ENCODE measurements at regions not wholly inside any gene's neighbourhood (a gene's known extent, or its start where the extent isn't known, plus 50 kb on each side); places are given as distances from the start of the nearest gene placed in this dataset.
"Not testable (repeated sequence)": the region's sequence is repeated elsewhere in the genome, so short reads cannot be mapped to it uniquely, and the experiment has no call there.

DNA sequence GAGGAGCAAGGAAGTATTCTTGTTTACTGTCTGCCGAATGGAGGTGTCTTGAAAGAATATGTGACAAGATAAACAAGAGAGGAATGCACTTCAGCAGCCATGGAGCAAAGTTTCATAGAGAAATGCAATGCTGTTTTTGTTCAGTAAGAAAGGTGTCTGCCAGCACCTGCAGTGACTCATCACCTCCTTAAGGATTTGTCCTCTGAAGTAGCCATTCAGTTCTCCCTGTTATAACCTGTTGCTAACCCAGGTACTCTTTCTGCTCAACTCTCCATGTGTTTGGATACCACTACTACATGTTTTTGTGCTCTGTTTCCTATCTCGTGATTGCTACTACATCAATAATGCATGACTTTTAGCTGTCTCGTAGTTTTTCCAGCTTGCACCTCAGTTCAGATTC, 328.9 kb downstream of the CHL1 start:
- no peak for DNase-seq

DNA sequence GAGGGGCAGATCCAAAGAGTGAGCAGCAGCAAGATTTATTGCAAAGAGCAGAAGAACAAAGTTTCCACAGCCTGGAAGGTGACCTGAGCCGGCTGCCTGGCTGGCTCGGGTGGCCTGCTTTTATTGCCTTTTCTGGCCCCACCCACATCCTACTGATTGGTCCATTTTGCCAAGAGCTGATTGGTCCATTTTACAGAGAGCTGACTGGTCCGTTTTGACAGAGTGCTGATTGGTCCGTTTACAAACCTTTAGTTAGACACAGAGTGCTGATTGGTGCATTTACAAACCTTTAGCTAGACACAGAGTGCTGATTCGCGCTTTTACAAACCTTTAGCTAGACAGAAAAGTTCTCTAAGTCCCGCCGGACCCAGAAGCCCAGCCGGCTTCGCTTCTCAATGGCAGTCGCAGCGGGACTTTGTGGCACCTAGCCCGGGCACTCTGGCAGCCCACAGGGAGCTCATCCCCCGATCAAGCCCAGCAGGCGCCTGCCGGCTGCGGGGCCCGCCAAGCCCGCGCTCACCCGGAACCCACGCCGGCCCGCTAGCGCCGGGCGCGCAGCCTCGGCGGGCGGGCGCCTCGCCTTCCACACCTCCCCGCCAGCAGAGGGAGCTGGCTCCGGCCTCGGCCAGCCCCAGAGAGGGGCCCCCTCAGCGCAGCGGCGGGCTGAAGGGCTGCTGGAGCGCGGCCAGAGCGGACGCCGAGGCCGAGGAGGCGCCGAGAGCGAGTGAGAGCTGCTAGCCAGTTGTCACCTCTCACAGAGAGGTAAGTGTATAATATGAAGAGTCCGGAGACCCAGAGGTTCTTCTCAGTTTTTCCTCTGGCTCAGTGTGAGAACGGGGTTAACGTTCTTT, 339.2 kb downstream of the CHL1 start:
- no peak for DNase-seq

DNA sequence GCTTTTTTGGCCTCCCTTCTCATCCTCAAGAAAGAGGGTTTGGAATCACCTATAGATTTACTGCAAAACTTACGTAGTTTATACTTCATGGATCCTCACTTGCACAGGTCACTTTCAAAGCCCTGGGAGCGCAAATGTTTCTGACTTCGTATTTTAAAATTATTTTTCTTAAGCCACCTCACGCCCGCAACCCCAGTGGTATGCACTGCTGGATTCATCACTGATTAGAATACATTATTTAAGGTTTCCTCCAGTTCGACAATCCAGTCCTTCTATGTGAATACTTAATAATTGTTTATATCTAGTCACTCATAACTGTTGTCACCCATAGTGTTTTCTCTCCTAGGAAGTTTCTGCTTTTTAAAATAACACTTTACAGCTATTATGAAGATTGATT, 339.9 kb downstream of the CHL1 start:
- DNase-seq = no peak

DNA sequence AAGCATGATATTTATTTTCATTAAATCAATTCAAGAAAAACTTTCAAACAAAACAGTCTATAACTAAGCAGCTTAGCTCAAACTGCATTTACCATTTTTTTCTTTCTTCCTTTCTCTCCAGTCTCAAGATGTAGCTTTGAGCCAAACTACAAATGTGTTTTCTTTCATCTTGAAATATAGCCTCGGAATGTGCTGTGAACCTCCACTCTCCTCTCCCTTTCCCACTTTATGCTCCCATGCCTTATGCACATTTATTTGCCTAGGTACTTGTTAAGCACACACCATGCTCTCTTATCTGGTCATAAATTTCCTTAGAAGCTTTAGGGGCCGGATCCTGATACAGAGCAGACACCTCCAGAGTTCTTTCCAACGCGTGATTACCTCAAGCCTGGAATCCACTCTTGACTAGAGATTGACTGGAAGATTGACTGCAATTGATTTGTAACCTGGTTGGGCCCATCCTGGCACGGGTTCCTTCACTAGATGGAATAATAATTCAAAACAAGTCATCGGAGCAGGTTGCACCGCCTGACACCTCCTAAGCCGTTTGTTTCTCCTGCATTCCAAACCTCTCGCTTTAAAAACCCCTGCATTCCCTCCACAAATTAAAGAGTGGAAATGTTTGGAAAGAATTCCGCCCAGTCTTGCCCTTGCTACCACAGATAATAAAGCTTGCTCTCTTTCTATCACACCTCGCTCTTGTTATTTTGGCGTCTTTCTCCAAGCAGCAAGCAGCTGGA, 344.7 kb downstream of the CHL1 start:
- no peak for DNase-seq

DNA sequence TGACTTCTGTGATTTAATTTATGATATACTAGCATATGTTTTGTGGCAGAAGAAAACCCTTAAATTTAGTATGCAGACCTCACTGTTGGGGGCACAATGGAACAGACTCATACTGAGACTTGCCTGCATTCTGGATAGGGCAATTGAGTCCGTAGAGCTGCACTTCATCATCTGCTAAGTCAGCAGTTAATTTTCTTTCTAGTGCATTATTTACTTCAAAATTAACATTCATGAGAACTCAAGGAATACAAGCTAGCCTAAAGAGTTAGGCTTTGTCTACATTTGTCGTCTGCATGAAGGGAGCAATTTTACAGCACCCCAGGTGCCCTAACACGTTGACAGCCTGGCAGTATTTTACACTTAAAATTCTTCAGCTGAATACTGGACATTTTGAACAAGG, 345.5 kb downstream of the CHL1 start:
- no peak for DNase-seq

DNA sequence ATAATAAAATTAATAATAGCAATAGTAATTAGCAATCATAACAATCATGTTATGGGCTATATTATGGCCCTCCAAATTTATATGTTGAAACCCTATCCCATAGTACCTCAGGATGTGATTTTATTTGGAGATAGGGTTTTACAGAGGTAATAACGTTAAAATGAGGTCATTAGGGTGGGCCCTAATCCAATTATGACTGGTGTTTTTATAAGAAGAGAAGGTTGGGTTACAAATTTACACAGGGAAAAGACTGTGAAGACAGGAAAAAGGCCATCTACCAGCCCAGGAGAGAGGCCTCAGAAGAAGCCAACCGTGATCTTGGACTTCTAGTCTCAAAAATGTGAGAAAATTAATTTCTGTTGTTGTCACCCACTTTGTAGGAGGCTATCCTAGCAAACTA, 353.1 kb downstream of the CHL1 start:
- no peak for DNase-seq

DNA sequence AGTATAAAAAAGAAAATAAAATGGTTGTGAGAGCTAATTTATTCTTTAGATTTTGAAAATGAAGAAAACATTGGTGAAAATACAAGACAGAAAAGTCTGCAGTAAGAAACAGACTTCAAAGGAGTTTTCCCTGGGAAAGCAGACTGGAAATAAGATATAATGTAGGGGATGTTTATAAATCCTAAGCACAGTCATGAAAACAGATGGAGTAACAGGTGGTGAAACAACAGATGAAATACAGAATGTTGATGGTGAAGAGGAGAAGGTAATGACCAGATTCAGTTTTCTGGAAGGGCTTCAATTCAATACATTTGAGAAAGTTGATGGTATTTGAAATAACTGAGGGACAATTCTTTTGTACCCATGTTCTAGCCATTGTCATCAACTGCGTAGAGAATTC, 353.9 kb downstream of the CHL1 start:
- DNase-seq = no peak

DNA sequence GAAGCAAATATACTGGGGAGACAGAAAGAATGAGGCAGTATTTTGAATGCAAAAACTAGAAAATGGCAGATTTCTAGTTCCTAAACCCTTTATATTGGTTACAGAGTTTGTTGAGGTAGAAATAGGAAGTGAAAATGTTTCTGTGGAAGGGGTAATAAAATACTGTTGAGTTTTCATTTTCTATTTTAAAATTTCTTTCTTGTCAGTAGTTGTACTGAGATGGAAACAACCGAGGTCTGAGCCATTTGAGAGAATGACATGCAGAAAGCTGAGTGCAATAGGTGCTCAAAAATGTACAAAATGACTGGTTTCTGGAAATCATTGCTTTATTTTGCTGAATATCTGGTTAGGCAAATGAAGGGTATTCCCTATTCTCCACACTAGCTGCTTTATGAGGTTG, 361.4 kb downstream of the CHL1 start:
- no peak for DNase-seq

DNA sequence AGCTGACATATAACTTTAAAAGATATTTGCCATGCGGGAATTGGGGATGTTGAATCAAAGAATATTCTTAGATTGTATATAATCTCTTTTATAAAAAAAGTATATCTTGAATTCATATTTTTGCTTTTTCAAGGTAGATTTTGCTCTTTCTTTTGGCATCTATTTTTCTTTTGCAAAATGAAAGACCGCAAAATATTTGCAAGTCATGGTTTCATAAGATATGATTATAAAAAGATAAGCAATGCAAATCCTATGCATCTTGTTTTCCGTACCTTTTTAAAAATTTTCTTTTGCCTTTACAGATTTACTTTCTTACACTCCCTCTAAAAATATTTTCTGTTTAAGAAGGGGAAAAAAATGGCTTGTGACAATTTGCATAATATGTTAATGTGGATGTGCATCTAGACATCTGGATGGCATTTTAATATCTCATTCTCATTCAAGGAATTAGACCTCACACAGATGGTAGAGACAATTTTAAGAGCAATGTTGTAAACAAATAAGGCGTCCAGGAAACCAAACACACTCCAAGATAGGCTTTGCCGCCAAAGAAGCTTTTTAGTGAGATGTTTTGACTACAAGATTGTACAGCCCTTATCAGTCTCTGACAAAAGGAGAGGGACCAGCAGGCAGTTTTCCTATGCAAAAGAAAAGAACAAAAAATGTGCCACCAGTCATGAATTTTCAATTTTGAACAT, 371.1 kb downstream of the CHL1 start:
- DNase-seq = no peak

DNA sequence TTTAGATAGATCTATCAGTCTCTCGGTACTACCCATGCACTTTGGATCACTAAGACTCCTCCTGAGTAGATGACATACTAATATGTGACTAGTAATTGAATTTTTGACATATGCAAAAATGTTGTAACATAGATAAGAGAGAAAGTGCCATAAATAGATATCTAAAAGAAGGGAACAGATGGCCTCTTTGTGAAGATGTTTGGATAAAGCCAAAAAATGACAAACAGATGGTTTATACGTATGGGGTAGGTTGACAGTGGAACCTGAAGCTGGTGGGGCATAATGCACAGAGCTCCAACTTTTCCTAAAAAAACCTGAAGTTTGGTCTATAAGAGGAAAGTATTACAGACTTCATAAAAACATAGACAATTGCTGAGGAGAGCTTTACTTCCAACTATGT, 383.0 kb downstream of the CHL1 start:
- DNase-seq = not testable (repeated sequence)

DNA sequence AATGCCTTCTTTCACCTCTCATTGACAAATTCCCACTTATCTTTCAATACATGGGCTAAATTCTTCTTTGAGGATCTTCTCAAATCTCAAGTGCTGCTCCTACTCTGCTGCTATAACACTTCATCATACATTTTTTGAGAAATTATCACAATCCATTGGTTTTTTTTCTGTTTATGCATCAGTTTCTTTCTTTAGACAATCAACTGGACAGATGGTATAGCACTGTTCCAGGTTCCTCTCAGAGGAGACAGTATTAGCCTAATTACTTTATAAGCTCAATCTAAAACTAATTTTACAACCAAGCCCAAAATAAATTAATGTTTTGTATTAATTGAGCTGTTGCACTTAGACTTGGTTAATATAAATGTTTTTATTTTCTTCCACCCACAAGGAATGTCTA, 392.5 kb downstream of the CHL1 start:
- not testable (repeated sequence) for DNase-seq

DNA sequence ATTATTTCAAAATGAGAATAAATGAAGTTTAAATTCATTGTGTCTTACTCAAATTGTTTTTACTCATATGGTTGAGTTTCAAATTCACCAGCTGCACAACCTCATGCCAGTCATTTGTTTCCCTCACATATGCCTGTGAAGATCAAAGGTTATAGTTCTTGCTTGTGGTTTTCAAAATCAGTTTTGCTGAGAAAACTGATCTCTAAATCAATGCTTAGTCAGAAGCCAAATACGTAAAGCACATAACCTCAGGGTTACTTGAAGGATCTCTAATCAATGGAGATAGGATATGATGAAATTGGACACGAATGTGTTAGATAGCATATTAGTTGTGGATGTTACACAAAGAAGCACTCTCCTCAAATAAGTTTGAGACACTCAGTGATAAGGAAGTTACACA, 400.7 kb downstream of the CHL1 start:
- not testable (repeated sequence) for DNase-seq

DNA sequence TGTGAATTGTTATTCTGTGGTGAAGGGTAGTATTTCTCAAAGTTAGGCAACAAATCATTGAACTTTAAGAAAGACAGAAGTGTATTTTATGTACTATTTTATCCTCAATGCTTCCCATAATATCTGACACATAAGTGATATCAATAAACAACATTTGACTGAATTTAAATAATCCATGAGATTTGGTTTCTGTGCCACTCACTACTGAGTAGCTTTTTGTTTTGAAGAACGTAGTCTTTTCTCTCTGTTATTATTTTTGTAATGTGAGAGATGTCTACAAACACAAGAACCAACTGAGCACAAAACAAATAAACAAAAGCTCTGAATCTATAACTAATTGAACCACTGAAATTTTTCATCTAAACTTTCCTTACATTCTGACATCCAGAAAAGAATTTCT, 401.2 kb downstream of the CHL1 start:
- not testable (repeated sequence) for DNase-seq

DNA sequence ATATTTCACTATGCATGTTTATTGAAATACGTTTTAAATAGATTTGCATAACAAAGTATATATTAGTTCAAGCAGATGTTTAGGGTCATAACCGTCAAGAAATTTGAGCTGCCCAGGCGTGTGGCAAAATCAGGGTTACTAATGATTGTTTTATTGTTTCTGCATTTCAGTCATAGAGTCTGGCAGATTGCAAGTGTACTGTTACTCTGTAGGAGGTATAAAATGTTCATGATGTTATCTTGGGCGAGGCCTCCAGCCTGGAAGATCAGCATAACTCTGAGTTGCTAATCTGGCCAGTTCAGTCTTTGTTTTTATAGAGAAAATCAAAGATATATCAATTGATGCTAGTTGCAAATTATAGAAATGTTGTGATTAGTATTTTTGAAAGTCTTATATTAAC, 410.9 kb downstream of the CHL1 start:
- DNase-seq = not testable (repeated sequence)

DNA sequence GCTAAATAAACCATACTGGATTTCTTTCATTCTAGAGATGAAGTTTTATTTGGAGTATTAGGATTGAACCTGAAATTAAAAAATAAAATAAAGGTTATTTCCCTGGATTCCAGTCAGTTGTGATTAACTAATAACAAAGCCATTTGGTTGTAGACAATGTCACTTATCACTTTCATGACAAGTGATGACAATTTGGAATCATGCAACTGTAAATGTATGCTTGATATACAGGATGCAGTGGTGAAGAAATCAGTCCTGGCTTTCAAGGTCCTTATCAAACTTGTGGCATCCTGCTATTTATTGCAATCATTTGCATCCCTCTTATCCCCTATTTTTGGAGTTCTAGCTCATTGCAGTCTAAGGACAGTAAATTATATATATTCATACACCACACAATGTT, 425.2 kb downstream of the CHL1 start:
- DNase-seq = no peak

DNA sequence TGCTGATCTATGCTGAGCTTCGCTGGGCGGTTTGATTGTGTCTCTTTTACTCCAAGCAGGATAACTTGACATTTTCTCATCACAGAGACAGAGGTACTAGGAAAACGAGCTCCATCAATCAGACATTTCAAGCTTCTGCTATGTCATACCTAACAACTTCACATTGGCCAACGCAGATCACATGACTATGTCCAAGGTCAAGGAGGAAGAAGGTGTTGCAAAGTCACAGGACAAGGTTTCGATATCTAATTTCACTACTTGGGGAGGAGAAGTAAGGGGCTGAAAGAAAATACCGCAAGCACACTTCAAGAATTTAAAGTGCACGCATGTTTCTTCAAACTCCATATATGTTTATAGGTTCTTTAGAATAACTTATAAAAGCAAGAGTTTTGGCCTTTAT, 425.8 kb downstream of the CHL1 start:
- no peak for DNase-seq

DNA sequence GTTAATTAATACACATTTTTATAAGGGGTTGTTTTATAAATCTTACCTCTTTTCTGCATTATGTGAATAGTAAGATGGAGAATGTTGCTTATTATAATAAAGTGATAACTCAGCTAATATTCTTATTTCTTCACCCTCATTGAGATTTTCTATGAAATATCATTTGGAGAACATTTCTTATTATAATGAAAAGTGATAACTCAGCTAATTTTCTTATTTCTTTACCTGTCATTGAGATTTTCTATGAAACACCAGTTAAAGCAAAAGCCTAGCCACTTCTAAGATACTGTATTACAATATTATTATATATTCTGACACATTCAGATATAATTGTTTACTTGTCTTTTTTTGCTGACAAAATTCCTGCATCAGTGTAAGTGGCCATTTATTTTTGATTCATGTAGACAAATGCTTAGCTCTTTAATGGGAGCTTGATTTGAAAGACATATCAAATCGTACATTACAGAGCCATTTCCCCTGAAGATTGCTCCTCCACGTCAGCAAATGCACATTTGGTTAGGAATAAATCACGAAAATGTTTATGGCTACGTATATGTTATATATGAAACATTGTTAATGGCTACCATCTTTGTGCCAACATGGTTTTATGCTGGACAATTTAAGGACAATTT, 427.5 kb downstream of the CHL1 start:
- DNase-seq = no peak

DNA sequence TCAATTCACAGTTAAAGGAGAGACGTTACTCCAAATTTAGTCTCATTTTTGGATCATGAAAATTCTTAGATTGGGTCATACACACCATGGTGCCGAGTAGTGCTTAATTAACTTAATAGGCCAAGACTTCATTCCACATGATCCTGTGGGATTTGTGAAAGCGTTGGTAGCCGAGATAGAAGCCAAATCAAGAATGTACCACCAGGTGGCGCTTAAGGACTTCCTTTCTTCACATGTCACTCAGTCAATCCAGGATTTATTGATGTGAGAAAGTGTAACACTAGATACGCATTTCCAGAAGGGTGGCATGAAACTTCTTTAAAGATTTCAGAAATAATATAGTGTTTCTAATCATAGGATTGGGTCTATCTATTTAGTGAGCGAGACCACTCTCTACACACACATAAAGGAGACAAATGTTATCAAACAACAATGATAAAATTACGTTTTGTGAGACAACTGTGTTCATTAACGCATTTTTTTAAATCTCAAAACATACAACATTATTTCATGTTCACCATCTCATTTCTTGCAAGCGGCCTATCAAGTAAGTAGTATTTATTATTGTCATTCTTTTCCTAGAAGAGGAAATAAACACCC, 436.1 kb downstream of the CHL1 start:
- DNase-seq = peak; percentile 2

DNA sequence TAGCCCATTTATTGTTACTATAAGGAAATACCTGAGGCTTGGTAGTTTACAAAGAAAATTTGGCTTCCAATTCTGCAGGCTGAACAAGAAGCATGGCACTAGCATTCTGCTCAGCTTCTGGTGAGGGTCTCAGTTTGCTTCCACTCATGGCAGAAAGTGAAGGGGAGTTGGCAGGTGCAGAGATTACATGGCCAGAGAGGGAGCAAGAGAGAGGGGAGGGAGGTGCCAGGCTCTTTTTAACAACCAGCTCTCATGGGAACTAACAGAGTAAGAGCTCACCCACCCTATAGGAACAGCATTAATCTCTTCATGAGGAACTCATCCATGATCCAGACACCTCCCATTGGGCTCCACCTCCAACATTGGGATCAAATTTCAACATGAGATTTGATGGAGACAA, 437.9 kb downstream of the CHL1 start:
- no peak for DNase-seq

DNA sequence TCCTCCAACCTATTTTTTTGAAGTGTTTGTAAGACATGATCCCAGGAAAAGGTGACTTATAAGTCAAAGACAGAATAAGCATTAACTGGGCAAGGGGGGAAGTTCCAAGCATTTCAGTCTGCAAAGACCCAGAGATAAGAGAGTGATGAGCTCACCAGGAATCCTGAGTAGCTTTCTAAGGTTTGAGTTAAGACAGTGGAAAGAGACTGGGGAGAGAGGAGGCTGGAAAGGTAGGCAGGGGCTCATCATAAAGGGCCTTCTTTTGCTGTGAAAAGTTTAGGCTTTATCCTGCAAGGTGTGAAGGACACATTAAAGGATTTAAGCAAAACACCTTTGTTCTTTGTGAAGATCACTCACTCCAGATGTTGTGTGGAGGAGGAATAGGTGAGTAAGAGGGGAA, 438.8 kb downstream of the CHL1 start:
- DNase-seq = no peak

DNA sequence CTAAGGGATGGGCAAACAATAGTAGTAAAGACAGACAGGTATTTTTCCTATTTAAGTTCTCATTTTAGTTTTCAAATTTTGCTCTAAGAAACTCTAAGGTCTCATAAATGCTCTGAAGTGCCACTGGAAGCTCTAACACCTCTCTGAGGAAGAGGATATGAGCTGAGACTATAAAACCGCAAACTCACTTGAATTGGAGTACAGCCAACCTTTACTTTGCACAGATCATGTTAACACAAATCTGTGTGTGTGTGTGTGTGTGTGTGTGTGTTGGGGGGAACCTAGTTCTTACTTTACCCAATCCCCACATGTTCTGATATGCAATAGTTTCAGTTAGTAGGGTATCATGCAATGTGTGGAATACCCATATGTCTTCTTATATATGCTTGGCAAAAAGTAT, 446.8 kb downstream of the CHL1 start:
- no peak for DNase-seq

DNA sequence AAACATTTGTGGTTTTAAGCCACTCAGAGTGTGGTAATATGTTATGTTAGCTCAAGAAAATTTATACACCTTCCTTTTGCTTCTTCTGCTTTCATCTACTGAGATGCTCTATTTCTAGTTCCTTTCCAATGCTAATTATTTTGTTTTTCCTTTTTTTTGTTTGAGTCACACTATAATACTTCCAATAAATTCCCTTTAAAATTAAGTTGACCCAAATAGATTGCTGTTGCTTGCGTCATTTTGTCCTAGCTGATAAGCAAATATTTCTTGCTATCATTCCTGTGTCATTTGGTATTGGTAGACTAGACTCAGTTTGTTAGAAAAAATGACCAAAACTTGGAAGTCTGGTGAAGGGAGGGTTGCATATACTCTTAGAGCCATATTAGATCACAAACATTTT, 437.0 kb upstream of the CNTN6 start:
- no peak for DNase-seq

DNA sequence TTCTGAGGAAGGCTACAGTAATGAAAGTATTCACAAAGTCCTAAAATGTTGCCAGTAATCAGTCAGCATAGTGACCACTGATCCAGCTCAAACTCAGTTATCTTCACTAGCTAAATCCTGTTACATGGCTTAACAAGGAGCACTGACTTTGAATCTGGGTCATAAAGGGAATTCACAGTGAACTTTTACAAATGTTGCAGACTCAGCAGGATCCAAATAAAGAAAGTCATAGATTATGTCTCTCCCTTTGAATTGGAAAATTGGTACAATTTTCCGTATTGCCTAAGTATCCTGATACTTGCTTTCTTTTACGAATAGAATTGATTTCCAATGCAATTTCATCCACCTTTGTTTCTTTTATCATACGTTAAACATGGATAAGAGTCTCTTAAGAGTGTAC, 431.5 kb upstream of the CNTN6 start:
- no peak for DNase-seq
